ENCODE measurements at regions not wholly inside any gene's neighbourhood (a gene's known extent, or its start where the extent isn't known, plus 50 kb on each side); places are given as distances from the start of the nearest gene placed in this dataset.
"Not testable (repeated sequence)": the region's sequence is repeated elsewhere in the genome, so short reads cannot be mapped to it uniquely, and the experiment has no call there.

- no peak overlapping the region for H3K4me3 ChIP-seq (ENCODE audit: low read depth, low read length)
- no peak for TF ChIP-seq CTCF (IDR thresholded peaks at IDR 0.05; ENCODE audit: insufficient read depth, low read length)
- DNase-seq (ENCODE audit: low read depth) = no peak
These were observed 1184.9 kb upstream of the CDH2 start for GRCh38 chr18:29361843-29362242.

GRCh38 chr18:29360659-29361058 is 1183.7 kb upstream of the CDH2 start:
- not testable (repeated sequence) for H3K4me3 ChIP-seq (ENCODE audit: low read depth, low read length); DNase-seq (ENCODE audit: low read depth)

DNA sequence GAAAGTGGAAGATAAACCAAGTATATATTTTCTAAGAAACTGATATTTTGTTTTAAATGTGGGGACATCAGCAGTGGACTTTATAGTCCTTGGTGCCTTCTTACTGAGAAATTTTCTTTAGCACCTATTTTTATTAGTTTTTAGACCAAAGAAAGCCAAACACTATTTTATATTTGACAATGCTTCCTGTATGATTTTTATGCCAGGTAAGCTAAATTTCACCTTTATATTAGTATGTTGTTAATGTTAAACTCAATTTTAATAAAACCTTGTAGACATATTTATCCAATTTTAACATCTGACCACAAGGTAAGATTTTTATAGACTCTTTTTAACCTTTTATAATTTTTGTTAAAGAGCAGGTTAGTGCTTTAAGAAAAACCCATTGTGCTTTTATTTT is 1182.3 kb upstream of the CDH2 start:
- DNase-seq (ENCODE audit: low read depth); H3K4me3 ChIP-seq (ENCODE audit: low read depth, low read length): not testable (repeated sequence)

DNA sequence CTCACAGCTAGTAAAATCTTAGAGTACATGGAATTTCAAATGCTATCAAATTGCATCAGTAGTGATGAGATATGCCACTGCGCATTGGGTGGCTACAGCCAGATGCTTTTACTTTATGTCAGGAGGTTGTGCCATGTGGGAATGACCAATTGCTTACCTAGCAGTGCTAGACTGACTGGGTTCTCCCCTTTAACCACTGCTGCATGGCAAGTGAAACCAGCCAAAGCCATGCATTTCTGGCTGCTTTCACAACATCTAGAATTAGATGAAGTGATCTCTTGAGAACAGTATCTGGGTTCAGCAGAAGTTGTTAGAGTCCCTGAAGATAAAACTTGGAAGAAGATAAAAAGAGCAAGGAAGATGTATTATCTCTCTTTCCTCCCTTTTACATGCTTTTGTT is 1174.2 kb upstream of the CDH2 start:
- no peak for DNase-seq (ENCODE audit: low read depth)
- TF ChIP-seq CTCF (IDR thresholded peaks at IDR 0.05; ENCODE audit: insufficient read depth, low read length) = no peak
- no peak overlapping the region for H3K4me3 ChIP-seq (ENCODE audit: low read depth, low read length)

DNA sequence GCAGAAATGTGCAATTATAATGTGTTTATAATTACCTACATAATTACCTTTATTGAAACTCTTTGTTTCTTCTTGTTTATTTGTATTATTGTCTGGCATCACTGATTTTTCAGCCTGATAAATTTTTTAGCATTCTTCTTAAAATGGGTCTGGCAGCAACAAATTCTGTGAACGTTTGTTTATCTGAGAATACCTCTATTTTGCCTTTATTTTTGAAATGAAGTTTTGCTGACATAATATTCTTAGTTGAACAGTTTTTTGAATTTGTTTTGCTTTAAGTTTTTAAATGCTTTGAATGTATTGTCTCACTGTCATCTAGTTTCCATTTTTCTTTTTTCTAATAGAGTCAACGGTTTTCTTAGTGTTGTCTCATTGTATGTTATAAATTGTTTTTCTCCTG is 1152.0 kb upstream of the CDH2 start:
- no peak for DNase-seq (ENCODE audit: low read depth)
- H3K4me3 ChIP-seq (ENCODE audit: low read depth, low read length) = no peak overlapping the region
- no peak for TF ChIP-seq CTCF (IDR thresholded peaks at IDR 0.05; ENCODE audit: insufficient read depth, low read length)

- no peak for DNase-seq (ENCODE audit: low read depth)
- no peak for TF ChIP-seq CTCF (IDR thresholded peaks at IDR 0.05; ENCODE audit: insufficient read depth, low read length)
- no peak overlapping the region for H3K4me3 ChIP-seq (ENCODE audit: low read depth, low read length)
These were observed 1149.3 kb upstream of the CDH2 start for GRCh38 chr18:29326214-29326613.

DNA sequence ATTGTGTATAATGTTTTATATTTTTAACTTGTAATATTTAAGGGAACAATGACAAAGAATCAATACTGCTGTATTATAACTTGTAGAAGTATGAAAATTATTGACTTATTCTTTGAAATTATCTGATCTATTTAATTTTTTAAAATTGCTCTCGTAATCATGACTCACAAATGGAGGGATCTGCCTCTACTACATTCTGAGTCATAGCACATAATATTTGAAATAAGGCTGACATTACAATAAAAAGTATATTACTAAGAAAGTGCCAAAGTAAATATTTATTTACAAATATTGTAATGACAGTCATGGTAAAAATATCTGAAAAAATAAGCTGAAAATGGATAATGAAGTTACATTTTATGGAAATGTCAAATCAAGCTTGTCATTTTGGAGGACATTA is 1144.6 kb upstream of the CDH2 start:
- no peak overlapping the region for H3K4me3 ChIP-seq (ENCODE audit: low read depth, low read length)
- no peak for TF ChIP-seq CTCF (IDR thresholded peaks at IDR 0.05; ENCODE audit: insufficient read depth, low read length)
- DNase-seq (ENCODE audit: low read depth) = no peak

GRCh38 chr18:29313312-29313711 is 1136.4 kb upstream of the CDH2 start:
- no peak for TF ChIP-seq CTCF (IDR thresholded peaks at IDR 0.05; ENCODE audit: insufficient read depth, low read length)
- no peak for DNase-seq (ENCODE audit: low read depth)
- H3K4me3 ChIP-seq (ENCODE audit: low read depth, low read length) = no peak overlapping the region
